ENCODE measurements at regions not wholly inside any gene's neighbourhood (a gene's known extent, or its start where the extent isn't known, plus 50 kb on each side); places are given as distances from the start of the nearest gene placed in this dataset.

DNA sequence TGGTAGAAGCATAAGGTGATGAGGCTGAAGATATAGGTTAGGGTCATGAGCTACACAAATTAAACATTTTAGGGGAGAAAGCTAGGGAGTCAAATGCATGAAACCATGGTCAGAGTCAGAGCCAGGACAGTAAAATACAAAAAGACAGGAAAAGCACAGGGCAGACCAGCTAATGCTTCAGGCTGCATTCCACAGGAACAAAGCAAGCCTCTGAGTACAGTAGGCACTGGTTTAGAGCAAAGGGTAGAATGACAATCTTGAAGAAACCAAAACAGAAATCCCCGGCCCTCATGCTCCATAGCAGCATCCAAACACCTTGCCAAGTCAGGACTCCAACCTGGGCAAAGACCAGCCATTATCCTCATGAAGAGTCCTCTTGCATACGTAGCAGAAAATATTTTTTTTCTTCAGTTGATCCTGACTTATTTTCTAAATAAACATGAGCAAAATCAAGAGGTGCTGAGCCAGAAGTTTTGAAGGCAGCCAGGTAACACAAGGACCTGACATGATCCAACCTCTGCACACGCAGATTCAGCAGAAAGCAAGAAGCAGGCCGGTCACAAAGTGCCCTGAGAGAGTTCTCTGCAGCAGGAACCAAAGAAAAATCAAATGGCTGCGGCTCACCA, 273.1 kb downstream of the TTLL7 start:
- intact Hi-C loops (cut with DNase I; ENCODE audit: low total_unique reads): no loop called here
- Histone ChIP-seq H3K36me3 (no peaks in the 10 kb centered on the region), H3K4me1 (no peaks in the 10 kb centered on the region), H3K27me3 (no peaks in the 10 kb centered on the region), H3K27ac (no peak overlapping the region), H3K4me3 (no peak overlapping the region), H3K9me3 (no peaks in the 10 kb centered on the region)
- 87 to 92% (median 88%) methylated on average over 5 of the region's 5 CpGs for WGBS, 5 donors
- TF ChIP-seq, protein P1, sequence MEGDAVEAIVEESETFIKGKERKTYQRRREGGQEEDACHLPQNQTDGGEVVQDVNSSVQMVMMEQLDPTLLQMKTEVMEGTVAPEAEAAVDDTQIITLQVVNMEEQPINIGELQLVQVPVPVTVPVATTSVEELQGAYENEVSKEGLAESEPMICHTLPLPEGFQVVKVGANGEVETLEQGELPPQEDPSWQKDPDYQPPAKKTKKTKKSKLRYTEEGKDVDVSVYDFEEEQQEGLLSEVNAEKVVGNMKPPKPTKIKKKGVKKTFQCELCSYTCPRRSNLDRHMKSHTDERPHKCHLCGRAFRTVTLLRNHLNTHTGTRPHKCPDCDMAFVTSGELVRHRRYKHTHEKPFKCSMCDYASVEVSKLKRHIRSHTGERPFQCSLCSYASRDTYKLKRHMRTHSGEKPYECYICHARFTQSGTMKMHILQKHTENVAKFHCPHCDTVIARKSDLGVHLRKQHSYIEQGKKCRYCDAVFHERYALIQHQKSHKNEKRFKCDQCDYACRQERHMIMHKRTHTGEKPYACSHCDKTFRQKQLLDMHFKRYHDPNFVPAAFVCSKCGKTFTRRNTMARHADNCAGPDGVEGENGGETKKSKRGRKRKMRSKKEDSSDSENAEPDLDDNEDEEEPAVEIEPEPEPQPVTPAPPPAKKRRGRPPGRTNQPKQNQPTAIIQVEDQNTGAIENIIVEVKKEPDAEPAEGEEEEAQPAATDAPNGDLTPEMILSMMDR (IDR thresholded peaks at IDR 0.05): no peak
- TF ChIP-seq EP300 (IDR thresholded peaks at IDR 0.05) (no peak), POLR2AphosphoS5 (IDR thresholded peaks at IDR 0.05) (no peak), POLR2A (IDR thresholded peaks at IDR 0.05) (no peak)
- DNase-seq: no peak

DNA sequence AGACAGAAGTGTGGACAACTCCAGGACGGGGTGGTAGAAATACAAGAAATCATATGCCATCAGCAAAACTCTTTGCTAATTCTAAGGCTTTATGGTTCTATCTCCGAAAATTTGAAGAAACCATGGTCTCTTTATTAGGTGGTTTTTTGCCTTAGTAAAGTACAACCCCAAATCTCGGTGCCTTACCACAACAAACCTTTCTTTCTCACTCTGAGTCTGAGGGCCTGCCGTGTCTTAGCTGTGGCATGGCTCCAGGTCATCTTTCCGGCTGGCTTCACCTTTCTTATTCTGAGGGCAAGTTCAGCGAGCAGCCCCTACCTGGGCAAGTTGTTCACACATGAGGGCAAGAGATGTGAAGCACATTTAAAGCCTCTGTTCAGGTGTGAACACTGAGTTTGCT, 280.6 kb downstream of the TTLL7 start:
- TF ChIP-seq POLR2AphosphoS5 (IDR thresholded peaks at IDR 0.05) (no peak), POLR2A (IDR thresholded peaks at IDR 0.05) (no peak), EP300 (IDR thresholded peaks at IDR 0.05) (no peak)
- TF ChIP-seq, protein P1 (IDR thresholded peaks at IDR 0.05): no peak
- Histone ChIP-seq H3K36me3 (no peaks in the 10 kb centered on the region), H3K4me3 (no peak overlapping the region), H3K4me1 (no peaks in the 10 kb centered on the region), H3K27me3 (no peaks in the 10 kb centered on the region), H3K27ac (no peak overlapping the region), H3K9me3 (no peaks in the 10 kb centered on the region)
- no peak for DNase-seq
- intact Hi-C loops (cut with DNase I; ENCODE audit: low total_unique reads): no loop called here
- WGBS, 5 donors: 83 to 92% (median 85%) methylated on average over 6 of the region's 6 CpGs

DNA sequence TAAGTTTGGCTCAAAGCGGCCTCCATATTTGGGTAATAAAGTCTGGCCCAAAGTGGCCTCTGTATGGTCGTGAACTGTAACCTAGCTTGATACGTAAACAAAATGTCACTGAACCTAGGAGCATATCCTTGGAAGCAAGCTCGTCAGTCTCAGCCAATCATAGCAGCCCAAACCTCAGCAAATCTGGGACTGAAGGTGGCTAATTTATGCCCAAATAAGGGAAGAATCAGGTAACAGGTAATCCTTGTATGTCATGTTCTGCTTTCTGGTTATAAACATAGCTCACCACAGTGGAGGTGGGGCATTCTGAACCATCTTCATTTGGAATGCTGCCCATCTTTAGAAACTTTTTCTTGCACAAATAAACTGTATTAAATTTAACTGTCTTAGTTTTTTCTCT, 281.1 kb downstream of the TTLL7 start:
- intact Hi-C loops (cut with DNase I; ENCODE audit: low total_unique reads): no loop called here
- no peak for DNase-seq
- no peaks in the 10 kb centered on the region for H3K27me3 ChIP-seq
- WGBS, 5 donors: 89 to 94% (median 93%) methylated on average over 4 of the region's 4 CpGs
- H3K9me3 ChIP-seq: no peaks in the 10 kb centered on the region
- no peaks in the 10 kb centered on the region for H3K36me3 ChIP-seq
- H3K27ac ChIP-seq: no peak overlapping the region
- TF ChIP-seq, protein P1 (IDR thresholded peaks at IDR 0.05): no peak
- no peak for TF ChIP-seq EP300 (IDR thresholded peaks at IDR 0.05)
- TF ChIP-seq POLR2AphosphoS5 (IDR thresholded peaks at IDR 0.05): no peak
- no peak for TF ChIP-seq POLR2A (IDR thresholded peaks at IDR 0.05)
- no peak overlapping the region for H3K4me3 ChIP-seq
- H3K4me1 ChIP-seq: no peaks in the 10 kb centered on the region

DNA sequence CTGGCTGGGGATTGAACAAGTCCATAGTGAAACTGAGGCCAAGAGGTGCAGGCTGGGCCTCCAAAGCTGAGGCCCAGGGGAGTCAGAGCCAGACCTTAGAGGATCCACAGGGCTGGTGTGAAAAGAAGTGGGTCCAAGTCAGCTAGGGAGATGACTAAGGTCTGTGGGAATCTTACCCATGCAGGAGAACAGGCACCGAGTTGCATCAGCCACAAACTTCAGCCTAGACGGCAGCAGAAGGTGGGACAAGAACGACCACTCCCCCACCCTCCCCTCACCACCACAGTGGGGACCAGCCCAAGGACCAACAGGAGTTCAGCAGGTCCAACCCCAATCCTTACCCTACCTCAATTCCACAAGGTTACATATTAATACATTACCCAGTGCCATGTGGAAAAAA, 282.3 kb downstream of the TTLL7 start:
- H3K27me3 ChIP-seq: no peaks in the 10 kb centered on the region
- H3K27ac ChIP-seq: no peak overlapping the region
- DNase-seq: no peak
- no peak overlapping the region for H3K4me3 ChIP-seq
- TF ChIP-seq, protein P1 (IDR thresholded peaks at IDR 0.05): no peak
- TF ChIP-seq POLR2AphosphoS5 (IDR thresholded peaks at IDR 0.05) (no peak), POLR2A (IDR thresholded peaks at IDR 0.05) (no peak), EP300 (IDR thresholded peaks at IDR 0.05) (no peak)
- intact Hi-C loops (cut with DNase I; ENCODE audit: low total_unique reads): no loop called here
- no peaks in the 10 kb centered on the region for H3K9me3 ChIP-seq
- no peaks in the 10 kb centered on the region for H3K36me3 ChIP-seq
- WGBS, 5 donors: 73 to 83% (median 75%) methylated on average over 3 of the region's 3 CpGs
- no peaks in the 10 kb centered on the region for H3K4me1 ChIP-seq

Measured in stomach (tissue), 8 donors.